ENCODE measurements at regions not wholly inside any gene's neighbourhood (a gene's known extent, or its start where the extent isn't known, plus 50 kb on each side); places are given as distances from the start of the nearest gene placed in this dataset.

- DNase-seq (ENCODE audit: low read depth): no peak
Observed at GRCh38 chr3:168152149-168152548, 56.4 kb upstream of the GOLIM4 start.
